ENCODE measurements at regions not wholly inside any gene's neighbourhood (a gene's known extent, or its start where the extent isn't known, plus 50 kb on each side); places are given as distances from the start of the nearest gene placed in this dataset.

DNA sequence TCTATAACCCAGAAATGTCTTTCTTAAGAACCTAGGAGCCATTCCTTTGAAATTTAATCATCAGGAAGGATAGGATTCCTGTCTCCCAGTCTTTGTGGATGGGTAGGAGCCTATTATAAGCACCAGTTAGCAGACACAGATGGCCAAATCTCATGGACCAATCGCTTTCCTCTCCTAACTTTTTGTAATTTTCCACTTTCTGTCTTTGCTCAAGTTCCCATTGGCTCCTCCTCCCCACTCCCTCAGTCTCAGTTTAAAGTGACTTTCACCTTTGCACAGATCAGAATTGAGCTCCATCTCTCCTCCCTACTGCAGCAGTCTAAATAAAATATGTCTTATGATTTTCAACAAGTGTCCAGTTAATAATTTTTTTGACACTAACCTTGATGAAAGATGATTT lies 192.3 kb downstream of the HS3ST3A1 start:
- TF ChIP-seq, protein P1, sequence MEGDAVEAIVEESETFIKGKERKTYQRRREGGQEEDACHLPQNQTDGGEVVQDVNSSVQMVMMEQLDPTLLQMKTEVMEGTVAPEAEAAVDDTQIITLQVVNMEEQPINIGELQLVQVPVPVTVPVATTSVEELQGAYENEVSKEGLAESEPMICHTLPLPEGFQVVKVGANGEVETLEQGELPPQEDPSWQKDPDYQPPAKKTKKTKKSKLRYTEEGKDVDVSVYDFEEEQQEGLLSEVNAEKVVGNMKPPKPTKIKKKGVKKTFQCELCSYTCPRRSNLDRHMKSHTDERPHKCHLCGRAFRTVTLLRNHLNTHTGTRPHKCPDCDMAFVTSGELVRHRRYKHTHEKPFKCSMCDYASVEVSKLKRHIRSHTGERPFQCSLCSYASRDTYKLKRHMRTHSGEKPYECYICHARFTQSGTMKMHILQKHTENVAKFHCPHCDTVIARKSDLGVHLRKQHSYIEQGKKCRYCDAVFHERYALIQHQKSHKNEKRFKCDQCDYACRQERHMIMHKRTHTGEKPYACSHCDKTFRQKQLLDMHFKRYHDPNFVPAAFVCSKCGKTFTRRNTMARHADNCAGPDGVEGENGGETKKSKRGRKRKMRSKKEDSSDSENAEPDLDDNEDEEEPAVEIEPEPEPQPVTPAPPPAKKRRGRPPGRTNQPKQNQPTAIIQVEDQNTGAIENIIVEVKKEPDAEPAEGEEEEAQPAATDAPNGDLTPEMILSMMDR (IDR thresholded peaks at IDR 0.05), result no peak
- TF ChIP-seq EZH2 (IDR thresholded peaks at IDR 0.05; ENCODE audit: borderline replicate concordance, insufficient read depth, low read depth, low read length, poor library complexity, severe bottlenecking), result no peak
